Left ventricle myocardium inferior (tissue), 1 donor: ENCODE measurements at regions not wholly inside any gene's neighbourhood (a gene's known extent, or its start where the extent isn't known, plus 50 kb on each side); places are given as distances from the start of the nearest gene placed in this dataset.

Experiments used
- DNase-seq: peaks from one replicate; pipeline ENCODE4 v3.0.0-alpha.2; 2020
- H3K27ac ChIP-seq: fragments of 200-600 bp; replicated peaks from 2 replicates; pipeline ENCODE4 v1.8.0; 2021
- H3K27me3 ChIP-seq: fragments of 200-600 bp; 2 replicates; pipeline ENCODE4 v1.8.0; 2021; ENCODE audit warnings: low read depth
- H3K36me3 ChIP-seq: fragments of 200-600 bp; 2 replicates; pipeline ENCODE4 v1.8.0; 2021
- H3K4me1 ChIP-seq: fragments of 200-600 bp; 2 replicates; pipeline ENCODE4 v1.8.0; 2021
- H3K4me3 ChIP-seq: fragments of 200-600 bp; 2 replicates; pipeline ENCODE4 v1.8.0; 2021; ENCODE audit warnings: mild to moderate bottlenecking, moderate library complexity
- H3K9me3 ChIP-seq: fragments of 200-600 bp; replicated peaks from 2 replicates; pipeline ENCODE4 v1.8.0; 2021
- intact Hi-C: fragments of 100-400 bp; cut with micrococcal nuclease; formaldehyde crosslinking; loops from one replicate; pipeline ENCODE4 v1.11.0; 2022
- TF ChIP-seq, protein P1 (sequence below): fragments of 200-600 bp; IDR thresholded peaks from 2 replicates; pipeline ENCODE4 v1.8.0; 2021; ENCODE audit warnings: antibody characterized with exemption, mild to moderate bottlenecking, borderline replicate concordance
- donor health status: DM: no; HTN: yes; CAD: no; lungs with severe emphysema.

DNA sequence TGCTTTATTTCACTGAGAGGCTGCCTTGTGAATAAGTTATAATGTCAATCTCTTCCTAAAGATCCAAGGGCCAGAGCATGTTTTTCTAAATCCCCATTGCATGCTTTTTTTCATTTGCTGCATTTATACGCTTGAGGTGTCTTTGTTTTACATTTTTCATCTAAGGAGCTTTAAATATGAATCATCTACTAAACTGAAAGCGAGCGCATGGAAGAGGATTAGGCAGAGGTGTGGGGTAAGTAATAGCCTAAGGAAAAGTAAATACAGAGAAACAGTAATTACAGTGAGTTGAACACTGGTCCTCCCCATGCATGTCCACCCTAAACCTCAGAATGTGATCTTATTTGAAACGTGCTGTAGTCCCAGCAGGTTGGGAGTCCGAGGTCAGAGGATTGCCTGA is 76.4 kb upstream of the METAP2 start:
- Histone ChIP-seq H3K36me3 (no peaks in the 10 kb centered on the region), H3K27ac (no peak overlapping the region), H3K27me3 (no peaks in the 10 kb centered on the region), H3K4me1 (no peaks in the 10 kb centered on the region), H3K4me3 (no peak overlapping the region), H3K9me3 (peaks cover 13% of the 10 kb centered on the region)
- TF ChIP-seq, protein P1, sequence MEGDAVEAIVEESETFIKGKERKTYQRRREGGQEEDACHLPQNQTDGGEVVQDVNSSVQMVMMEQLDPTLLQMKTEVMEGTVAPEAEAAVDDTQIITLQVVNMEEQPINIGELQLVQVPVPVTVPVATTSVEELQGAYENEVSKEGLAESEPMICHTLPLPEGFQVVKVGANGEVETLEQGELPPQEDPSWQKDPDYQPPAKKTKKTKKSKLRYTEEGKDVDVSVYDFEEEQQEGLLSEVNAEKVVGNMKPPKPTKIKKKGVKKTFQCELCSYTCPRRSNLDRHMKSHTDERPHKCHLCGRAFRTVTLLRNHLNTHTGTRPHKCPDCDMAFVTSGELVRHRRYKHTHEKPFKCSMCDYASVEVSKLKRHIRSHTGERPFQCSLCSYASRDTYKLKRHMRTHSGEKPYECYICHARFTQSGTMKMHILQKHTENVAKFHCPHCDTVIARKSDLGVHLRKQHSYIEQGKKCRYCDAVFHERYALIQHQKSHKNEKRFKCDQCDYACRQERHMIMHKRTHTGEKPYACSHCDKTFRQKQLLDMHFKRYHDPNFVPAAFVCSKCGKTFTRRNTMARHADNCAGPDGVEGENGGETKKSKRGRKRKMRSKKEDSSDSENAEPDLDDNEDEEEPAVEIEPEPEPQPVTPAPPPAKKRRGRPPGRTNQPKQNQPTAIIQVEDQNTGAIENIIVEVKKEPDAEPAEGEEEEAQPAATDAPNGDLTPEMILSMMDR, result no peak
- DNase-seq, result no peak
- intact Hi-C loops, result no loop called here

DNA sequence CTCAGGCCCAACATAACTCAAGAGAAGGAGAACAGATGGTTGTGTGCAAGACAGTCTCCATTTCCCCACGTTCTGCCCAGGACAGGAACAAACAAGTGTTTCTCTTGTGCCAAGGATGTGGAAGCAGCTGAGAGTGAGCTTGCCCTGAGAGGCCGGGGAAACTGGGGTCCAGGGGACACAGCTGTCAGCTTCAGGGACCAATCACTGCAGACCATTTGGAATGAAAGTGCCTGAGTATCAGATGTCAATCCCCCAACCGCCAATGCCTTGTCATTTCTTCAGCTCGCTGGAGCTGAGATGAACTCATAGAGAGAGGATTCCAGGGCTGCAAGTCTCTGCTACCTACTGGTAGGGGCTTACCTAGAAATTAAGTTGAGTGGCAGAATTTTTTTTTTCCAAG is 71.9 kb upstream of the METAP2 start:
- Histone ChIP-seq H3K27me3 (no peaks in the 10 kb centered on the region), H3K27ac (no peak overlapping the region), H3K4me3 (no peak overlapping the region), H3K36me3 (no peaks in the 10 kb centered on the region), H3K9me3 (no peaks in the 10 kb centered on the region), H3K4me1 (no peaks in the 10 kb centered on the region)
- TF ChIP-seq, protein P1, result no peak
- intact Hi-C loops, result no loop called here
- DNase-seq, result no peak

DNA sequence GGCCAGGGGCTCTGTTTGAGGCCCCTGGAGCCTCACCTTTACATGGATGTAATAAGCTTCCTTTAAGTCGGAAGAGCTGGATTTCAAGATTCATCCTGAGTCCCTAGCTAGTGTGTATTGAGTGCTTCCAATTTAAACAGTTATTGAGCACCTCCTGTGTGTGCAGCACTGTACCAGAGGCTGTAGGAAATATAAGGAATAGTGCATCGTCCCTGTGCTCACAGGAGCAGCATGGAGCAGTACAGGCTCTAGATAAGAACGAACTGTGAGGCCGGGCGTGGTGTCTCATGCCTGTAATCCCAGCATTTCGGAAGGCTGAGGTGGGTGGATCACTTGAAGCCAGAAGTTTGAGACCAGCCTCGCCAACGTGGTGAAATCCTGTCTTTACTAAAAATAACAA is 65.8 kb upstream of the METAP2 start:
- no peak for DNase-seq
- Histone ChIP-seq H3K4me1 (no peaks in the 10 kb centered on the region), H3K9me3 (no peaks in the 10 kb centered on the region), H3K4me3 (no peak overlapping the region), H3K36me3 (no peaks in the 10 kb centered on the region), H3K27ac (no peak overlapping the region), H3K27me3 (no peaks in the 10 kb centered on the region)
- intact Hi-C loops, result no loop called here
- TF ChIP-seq, protein P1, result no peak

DNA sequence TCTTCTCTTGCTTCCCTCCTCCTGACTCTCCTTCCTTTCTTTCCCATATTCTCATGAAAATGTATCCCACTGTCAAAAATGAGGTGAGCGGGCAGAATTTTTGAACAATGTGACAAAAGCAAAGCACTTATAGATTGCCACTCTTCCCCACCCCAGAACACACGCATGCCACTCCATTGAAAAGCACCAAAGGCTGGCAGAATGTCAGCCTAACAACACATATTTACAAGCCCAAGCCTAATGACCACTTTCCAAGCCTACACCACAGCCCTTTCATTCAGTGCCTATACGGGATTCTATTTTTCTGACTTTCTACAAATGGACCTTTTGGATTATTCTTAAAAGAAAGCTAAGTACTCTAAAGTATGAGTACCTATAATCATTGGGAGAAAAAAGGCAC is 62.9 kb upstream of the METAP2 start:
- Histone ChIP-seq H3K4me3 (no peak overlapping the region), H3K27ac (no peak overlapping the region), H3K27me3 (no peaks in the 10 kb centered on the region), H3K4me1 (no peaks in the 10 kb centered on the region), H3K9me3 (no peaks in the 10 kb centered on the region), H3K36me3 (no peaks in the 10 kb centered on the region)
- TF ChIP-seq, protein P1, result no peak
- intact Hi-C loops, result no loop called here
- DNase-seq, result no peak

DNA sequence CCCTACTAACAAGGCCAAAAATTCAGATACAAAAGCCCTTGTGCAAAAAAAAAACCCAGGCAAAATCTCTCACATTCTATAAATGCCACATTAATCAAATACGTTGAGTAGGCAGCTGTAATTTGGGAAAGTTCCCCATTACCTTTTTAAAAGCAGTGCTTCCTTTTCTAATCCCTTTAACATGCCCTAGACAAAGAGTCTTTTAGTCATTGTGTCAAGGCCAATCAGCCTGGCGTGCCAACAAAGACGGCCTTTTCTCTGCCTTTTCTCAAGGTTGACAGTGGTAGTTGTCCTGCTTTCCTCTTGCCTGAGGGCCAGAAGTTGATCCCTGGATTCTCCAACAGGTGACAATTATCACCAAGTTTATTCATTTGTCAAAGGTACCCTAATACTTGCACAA is 62.5 kb upstream of the METAP2 start:
- Histone ChIP-seq H3K27ac (no peak overlapping the region), H3K4me1 (no peaks in the 10 kb centered on the region), H3K36me3 (no peaks in the 10 kb centered on the region), H3K4me3 (no peak overlapping the region), H3K27me3 (no peaks in the 10 kb centered on the region), H3K9me3 (no peaks in the 10 kb centered on the region)
- DNase-seq, result no peak
- TF ChIP-seq, protein P1, result no peak
- intact Hi-C loops, result no loop called here
